ENCODE measurements at regions not wholly inside any gene's neighbourhood (a gene's known extent, or its start where the extent isn't known, plus 50 kb on each side); places are given as distances from the start of the nearest gene placed in this dataset.

- intact Hi-C loops (cut with DNase I, micrococcal nuclease): no loop called here
- no peak for ATAC-seq
These were observed 669.9 kb upstream of the PCDH20 start for GRCh38 chr13:62085337-62086229.

GRCh38 chr13:62084728-62085127, 669.1 kb upstream of the PCDH20 start:
- no peaks in the 10 kb centered on the region for H3K9me3 ChIP-seq
- H3K4me3 ChIP-seq: no peak overlapping the region
- ATAC-seq (no peak), DNase-seq (no peak)
- H3K4me1 ChIP-seq (ENCODE audit: low read depth): no peaks in the 10 kb centered on the region
- TF ChIP-seq, protein P1, sequence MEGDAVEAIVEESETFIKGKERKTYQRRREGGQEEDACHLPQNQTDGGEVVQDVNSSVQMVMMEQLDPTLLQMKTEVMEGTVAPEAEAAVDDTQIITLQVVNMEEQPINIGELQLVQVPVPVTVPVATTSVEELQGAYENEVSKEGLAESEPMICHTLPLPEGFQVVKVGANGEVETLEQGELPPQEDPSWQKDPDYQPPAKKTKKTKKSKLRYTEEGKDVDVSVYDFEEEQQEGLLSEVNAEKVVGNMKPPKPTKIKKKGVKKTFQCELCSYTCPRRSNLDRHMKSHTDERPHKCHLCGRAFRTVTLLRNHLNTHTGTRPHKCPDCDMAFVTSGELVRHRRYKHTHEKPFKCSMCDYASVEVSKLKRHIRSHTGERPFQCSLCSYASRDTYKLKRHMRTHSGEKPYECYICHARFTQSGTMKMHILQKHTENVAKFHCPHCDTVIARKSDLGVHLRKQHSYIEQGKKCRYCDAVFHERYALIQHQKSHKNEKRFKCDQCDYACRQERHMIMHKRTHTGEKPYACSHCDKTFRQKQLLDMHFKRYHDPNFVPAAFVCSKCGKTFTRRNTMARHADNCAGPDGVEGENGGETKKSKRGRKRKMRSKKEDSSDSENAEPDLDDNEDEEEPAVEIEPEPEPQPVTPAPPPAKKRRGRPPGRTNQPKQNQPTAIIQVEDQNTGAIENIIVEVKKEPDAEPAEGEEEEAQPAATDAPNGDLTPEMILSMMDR (IDR thresholded peaks at IDR 0.05): no peak
- no peaks in the 10 kb centered on the region for H3K36me3 ChIP-seq (ENCODE audit: low read depth)
- intact Hi-C loops (cut with DNase I, micrococcal nuclease): no loop called here

More at GRCh38 chr13:62085337-62086229, 669.9 kb upstream of the PCDH20 start:
- no peak overlapping the region for H3K4me3 ChIP-seq
- H3K9me3 ChIP-seq: no peaks in the 10 kb centered on the region
- DNase-seq: no peak
- TF ChIP-seq, protein P1 (IDR thresholded peaks at IDR 0.05): no peak
- H3K4me1 ChIP-seq (ENCODE audit: low read depth): no peaks in the 10 kb centered on the region
- H3K36me3 ChIP-seq (ENCODE audit: low read depth): no peaks in the 10 kb centered on the region

DNA sequence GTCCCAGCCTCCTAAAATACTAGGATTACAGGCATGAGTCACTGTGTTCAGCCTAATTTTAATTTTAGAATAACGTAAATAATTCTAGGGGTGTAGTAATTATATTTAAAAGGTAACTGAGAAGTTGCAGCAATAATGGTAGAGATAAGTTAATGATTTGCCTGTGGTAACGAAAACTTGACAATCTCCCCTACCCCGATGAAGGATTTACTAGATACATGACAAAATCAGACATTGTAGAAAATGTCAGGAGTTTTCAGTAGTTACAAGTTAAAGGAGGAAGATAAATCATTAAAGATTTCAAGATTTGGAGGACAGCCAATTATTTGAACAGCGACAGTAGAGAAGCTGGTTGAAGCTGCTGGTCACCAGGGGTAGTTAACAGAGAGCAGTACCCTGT, 652.2 kb upstream of the PCDH20 start:
- Histone ChIP-seq H3K4me3 (no peak overlapping the region), H3K4me1 (ENCODE audit: low read depth) (no peaks in the 10 kb centered on the region), H3K9me3 (peaks cover 16% of the 10 kb centered on the region), H3K36me3 (ENCODE audit: low read depth) (no peaks in the 10 kb centered on the region)
- TF ChIP-seq, protein P1 (IDR thresholded peaks at IDR 0.05): no peak
- ATAC-seq (no peak), DNase-seq (no peak)
- intact Hi-C loops (cut with DNase I, micrococcal nuclease): no loop called here

DNA sequence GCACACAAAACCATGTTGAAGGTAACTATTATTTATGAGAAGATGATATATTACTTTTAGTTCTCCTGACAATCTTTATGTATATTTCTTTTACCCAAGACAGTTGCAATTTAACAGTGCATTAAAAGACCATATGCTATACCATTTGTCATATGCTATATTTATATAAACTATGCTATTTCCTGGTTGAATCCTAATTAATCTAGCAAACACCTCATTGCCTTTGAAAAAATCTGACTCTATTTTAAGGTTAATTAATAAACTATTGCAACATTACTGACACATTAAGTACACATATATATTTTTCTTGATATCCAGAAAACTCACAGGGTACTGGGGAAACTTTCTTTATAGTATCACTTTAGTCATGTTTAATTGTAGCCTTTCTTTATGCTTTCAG, 649.4 kb upstream of the PCDH20 start:
- DNase-seq: no peak
- H3K36me3 ChIP-seq (ENCODE audit: low read depth): no peaks in the 10 kb centered on the region
- intact Hi-C loops (cut with DNase I, micrococcal nuclease): no loop called here
- no peak overlapping the region for H3K4me3 ChIP-seq
- H3K9me3 ChIP-seq: peaks cover 16% of the 10 kb centered on the region
- H3K4me1 ChIP-seq (ENCODE audit: low read depth): no peaks in the 10 kb centered on the region
- ATAC-seq: no peak
- TF ChIP-seq, protein P1 (IDR thresholded peaks at IDR 0.05): no peak

DNA sequence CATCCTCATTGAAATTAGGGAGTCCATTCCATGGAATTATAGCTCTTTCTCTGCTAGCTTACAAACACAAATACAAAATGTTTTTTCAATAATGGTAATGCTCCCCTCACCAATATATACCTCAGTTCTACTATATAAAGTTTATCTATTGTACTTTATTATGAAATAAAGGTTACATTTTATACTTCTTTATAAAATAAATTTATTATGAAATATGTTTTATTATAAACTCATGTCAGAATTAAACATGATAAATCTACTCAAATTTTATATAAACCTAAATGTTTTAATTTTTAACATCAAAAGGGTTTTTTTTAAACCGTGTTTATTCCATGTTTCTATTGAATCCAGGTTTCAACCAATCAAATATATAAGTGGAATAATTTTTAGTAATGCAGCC, 646.1 kb upstream of the PCDH20 start:
- ATAC-seq: no peak
- intact Hi-C loops (cut with DNase I, micrococcal nuclease): no loop called here
- Histone ChIP-seq H3K4me1 (ENCODE audit: low read depth) (no peaks in the 10 kb centered on the region), H3K9me3 (peaks cover 13% of the 10 kb centered on the region), H3K4me3 (no peak overlapping the region), H3K36me3 (ENCODE audit: low read depth) (no peaks in the 10 kb centered on the region)
- TF ChIP-seq, protein P1 (IDR thresholded peaks at IDR 0.05): no peak
- DNase-seq: no peak

Measured in mucosa of descending colon (tissue), 3 donors.